ENCODE measurements at regions not wholly inside any gene's neighbourhood (a gene's known extent, or its start where the extent isn't known, plus 50 kb on each side); places are given as distances from the start of the nearest gene placed in this dataset.

DNA sequence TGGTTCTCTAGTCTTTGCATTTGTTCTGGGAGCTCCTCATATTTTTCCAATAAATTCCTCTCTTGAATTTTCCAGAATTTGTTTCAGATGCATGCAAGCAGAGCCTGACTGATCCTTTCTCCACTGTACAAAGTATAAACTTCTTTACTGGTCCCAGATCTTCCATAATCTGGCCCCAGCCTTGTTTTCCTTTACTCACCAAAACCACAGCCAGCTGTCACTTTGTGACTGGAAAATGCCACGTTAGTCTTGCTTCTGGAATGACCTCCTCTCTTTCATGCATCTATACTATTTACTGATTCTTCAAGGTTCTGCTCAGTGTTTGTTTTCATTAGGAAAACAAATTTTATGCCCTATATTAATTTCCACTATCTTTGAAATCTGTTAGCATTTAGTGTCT, 60.4 kb upstream of the SPPL2A start:
- H3K36me3 ChIP-seq (ENCODE audit: control insufficient read depth in 3 of 3, insufficient read depth in 3 of 3, low read length in 3 of 3): no peaks in the 10 kb centered on the region
- H3K27ac ChIP-seq (ENCODE audit: low read depth, low read length): no peak overlapping the region
- H3K9me3 ChIP-seq (ENCODE audit: control insufficient read depth in 3 of 3, low read length in 3 of 3): no peaks in the 10 kb centered on the region
- H3K9ac ChIP-seq (ENCODE audit: low read depth in 1 of 3, low read length in 3 of 3): no peak overlapping the region
- no peak overlapping the region for H3K4me3 ChIP-seq (ENCODE audit: low read length in 3 of 3)
- peaks cover 2 to 11% (median 6%) of the 10 kb centered on the region in 3 donors for H3K4me1 ChIP-seq (ENCODE audit: control insufficient read depth in 3 of 3, insufficient read depth in 3 of 3, low read length in 3 of 3)
- H3K27me3 ChIP-seq (ENCODE audit: control insufficient read depth in 3 of 3, insufficient read depth in 3 of 3, low read length in 3 of 3): no peaks in the 10 kb centered on the region

DNA sequence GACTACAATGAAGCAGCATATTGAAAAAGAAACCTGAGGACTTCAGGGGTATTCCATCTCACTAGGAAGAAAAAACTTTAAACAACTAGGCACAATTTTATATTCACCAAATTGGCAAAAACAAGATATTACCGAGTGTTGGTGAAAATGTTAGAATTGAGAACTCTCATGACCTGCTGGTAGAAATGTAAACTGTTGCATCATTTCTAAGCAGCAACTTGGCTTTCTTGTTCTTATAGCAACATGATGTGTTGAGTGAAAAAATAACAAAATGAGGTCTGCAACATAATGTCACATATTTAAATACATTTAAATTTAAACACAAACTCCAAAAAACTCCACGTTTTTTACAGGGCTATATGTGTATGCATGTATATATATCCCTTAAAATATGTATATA, 59.0 kb upstream of the SPPL2A start:
- Histone ChIP-seq H3K27ac (ENCODE audit: low read depth, low read length) (no peak overlapping the region), H3K9me3 (ENCODE audit: control insufficient read depth in 3 of 3, low read length in 3 of 3) (no peaks in the 10 kb centered on the region), H3K4me3 (ENCODE audit: low read length in 3 of 3) (no peak overlapping the region), H3K36me3 (ENCODE audit: control insufficient read depth in 3 of 3, insufficient read depth in 3 of 3, low read length in 3 of 3) (no peaks in the 10 kb centered on the region), H3K4me1 (ENCODE audit: control insufficient read depth in 3 of 3, insufficient read depth in 3 of 3, low read length in 3 of 3) (peaks cover 2 to 11% (median 6%) of the 10 kb centered on the region in 3 donors), H3K9ac (ENCODE audit: low read depth in 1 of 3, low read length in 3 of 3) (no peak overlapping the region), H3K27me3 (ENCODE audit: control insufficient read depth in 3 of 3, insufficient read depth in 3 of 3, low read length in 3 of 3) (no peaks in the 10 kb centered on the region)

DNA sequence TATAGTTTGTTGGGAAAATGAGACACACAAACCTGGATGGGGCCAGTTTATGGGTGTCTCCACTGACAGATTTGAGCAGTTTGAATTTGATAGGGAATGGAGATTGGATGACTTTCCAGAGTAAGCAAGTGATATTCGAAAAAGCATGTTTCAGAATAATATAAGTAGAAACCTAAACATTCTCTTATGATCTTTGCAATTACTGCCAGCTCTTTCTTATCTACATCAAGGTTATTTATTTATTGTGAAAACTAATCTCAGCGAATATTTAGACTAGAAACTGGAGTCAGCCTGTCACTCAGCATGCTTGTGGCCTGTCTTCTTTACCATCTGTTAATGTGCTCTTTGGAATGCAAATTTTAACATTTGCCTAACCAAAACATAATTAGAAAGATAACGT, 57.8 kb upstream of the SPPL2A start:
- Histone ChIP-seq H3K9me3 (ENCODE audit: control insufficient read depth in 3 of 3, low read length in 3 of 3) (no peaks in the 10 kb centered on the region), H3K4me1 (ENCODE audit: control insufficient read depth in 3 of 3, insufficient read depth in 3 of 3, low read length in 3 of 3) (peaks cover 0 to 3% (median 2%) of the 10 kb centered on the region in 3 donors), H3K27ac (ENCODE audit: low read depth, low read length) (no peak overlapping the region), H3K4me3 (ENCODE audit: low read length in 3 of 3) (no peak overlapping the region), H3K9ac (ENCODE audit: low read depth in 1 of 3, low read length in 3 of 3) (no peak overlapping the region), H3K27me3 (ENCODE audit: control insufficient read depth in 3 of 3, insufficient read depth in 3 of 3, low read length in 3 of 3) (no peaks in the 10 kb centered on the region), H3K36me3 (ENCODE audit: control insufficient read depth in 3 of 3, insufficient read depth in 3 of 3, low read length in 3 of 3) (no peaks in the 10 kb centered on the region)

DNA sequence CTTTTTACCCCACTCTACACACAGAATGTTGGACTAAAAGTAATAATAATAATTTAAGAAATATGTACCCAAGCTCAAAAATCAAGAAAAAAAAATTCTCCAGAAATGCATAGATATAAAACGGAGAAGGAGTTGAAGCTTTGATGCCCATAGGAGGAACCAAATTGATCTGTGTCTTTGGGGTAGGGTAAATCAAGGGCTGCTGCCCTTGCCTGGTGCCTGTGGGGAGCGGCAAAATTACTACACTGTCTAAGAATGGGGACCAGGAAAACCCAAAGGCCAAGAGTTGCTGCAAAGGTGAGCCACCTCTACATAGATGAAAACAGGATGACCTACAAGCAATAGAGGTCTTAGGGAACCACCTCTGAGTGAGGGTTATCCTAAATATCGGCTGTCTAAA, 56.0 kb upstream of the SPPL2A start:
- no peaks in the 10 kb centered on the region for H3K27me3 ChIP-seq (ENCODE audit: control insufficient read depth in 3 of 3, insufficient read depth in 3 of 3, low read length in 3 of 3)
- H3K4me1 ChIP-seq (ENCODE audit: control insufficient read depth in 3 of 3, insufficient read depth in 3 of 3, low read length in 3 of 3): peaks cover 0 to 3% (median 0%) of the 10 kb centered on the region in 3 donors
- H3K36me3 ChIP-seq (ENCODE audit: control insufficient read depth in 3 of 3, insufficient read depth in 3 of 3, low read length in 3 of 3): no peaks in the 10 kb centered on the region
- no peaks in the 10 kb centered on the region for H3K9me3 ChIP-seq (ENCODE audit: control insufficient read depth in 3 of 3, low read length in 3 of 3)
- no peak overlapping the region for H3K4me3 ChIP-seq (ENCODE audit: low read length in 3 of 3)
- H3K9ac ChIP-seq (ENCODE audit: low read depth in 1 of 3, low read length in 3 of 3): no peak overlapping the region
- no peak overlapping the region for H3K27ac ChIP-seq (ENCODE audit: low read depth, low read length)

DNA sequence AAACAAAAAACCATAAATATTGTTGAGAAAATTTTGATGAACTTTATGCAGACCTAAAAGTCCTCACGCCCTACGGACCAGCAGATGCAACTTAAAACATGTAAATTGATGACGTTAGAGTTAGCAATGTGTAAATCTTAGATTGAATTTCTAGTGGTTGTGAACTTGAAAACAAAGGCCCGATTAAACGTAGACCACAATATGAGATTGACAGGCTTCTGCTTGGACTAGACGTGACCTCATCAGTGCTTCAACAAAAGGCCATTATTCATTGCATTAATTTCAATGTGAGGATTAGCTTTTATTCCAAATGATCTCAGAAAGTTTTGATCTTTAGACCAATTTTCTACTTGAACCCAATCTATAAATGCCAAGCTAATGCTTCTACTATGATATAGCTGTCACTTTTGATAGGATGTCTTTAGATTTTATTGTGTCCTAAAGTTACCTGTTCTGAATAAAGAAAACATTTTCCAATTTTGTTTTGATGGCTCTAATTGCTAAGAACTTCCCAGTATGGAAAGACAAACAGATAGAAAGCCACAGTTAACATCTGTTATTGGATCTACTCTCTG, 55.4 kb upstream of the SPPL2A start:
- H3K4me3 ChIP-seq (ENCODE audit: low read length in 3 of 3): no peak overlapping the region
- H3K27me3 ChIP-seq (ENCODE audit: control insufficient read depth in 3 of 3, insufficient read depth in 3 of 3, low read length in 3 of 3): no peaks in the 10 kb centered on the region
- no peaks in the 10 kb centered on the region for H3K9me3 ChIP-seq (ENCODE audit: control insufficient read depth in 3 of 3, low read length in 3 of 3)
- H3K27ac ChIP-seq (ENCODE audit: low read depth, low read length): no peak overlapping the region
- peaks cover 3 to 5% (median 3%) of the 10 kb centered on the region in 3 donors for H3K4me1 ChIP-seq (ENCODE audit: control insufficient read depth in 3 of 3, insufficient read depth in 3 of 3, low read length in 3 of 3)
- H3K36me3 ChIP-seq (ENCODE audit: control insufficient read depth in 3 of 3, insufficient read depth in 3 of 3, low read length in 3 of 3): no peaks in the 10 kb centered on the region
- no peak overlapping the region for H3K9ac ChIP-seq (ENCODE audit: low read depth in 1 of 3, low read length in 3 of 3)

DNA sequence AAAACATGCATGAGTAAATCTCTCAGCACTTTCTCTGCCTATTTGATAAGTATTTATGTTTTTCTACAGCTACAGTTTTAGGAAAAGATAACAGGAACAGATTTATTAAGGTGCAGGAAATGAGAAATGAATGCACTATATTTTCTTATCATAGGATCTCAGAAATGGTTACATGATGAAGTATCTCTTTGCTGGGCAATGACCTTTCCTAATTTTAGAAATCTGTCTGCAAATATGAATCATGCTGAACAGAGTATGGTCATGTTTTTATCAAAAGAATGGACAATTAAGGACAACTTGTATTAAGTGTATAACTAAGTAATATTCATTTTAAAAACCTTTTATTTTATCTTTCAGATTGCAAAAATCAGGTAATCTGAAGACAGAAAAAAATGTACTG, 53.8 kb upstream of the SPPL2A start:
- no peak overlapping the region for H3K4me3 ChIP-seq (ENCODE audit: low read length in 3 of 3)
- no peak overlapping the region for H3K9ac ChIP-seq (ENCODE audit: low read depth in 1 of 3, low read length in 3 of 3)
- no peaks in the 10 kb centered on the region for H3K27me3 ChIP-seq (ENCODE audit: control insufficient read depth in 3 of 3, insufficient read depth in 3 of 3, low read length in 3 of 3)
- no peaks in the 10 kb centered on the region for H3K9me3 ChIP-seq (ENCODE audit: control insufficient read depth in 3 of 3, low read length in 3 of 3)
- H3K4me1 ChIP-seq (ENCODE audit: control insufficient read depth in 3 of 3, insufficient read depth in 3 of 3, low read length in 3 of 3): peaks cover 3 to 5% (median 3%) of the 10 kb centered on the region in 3 donors
- no peak overlapping the region for H3K27ac ChIP-seq (ENCODE audit: low read depth, low read length)
- H3K36me3 ChIP-seq (ENCODE audit: control insufficient read depth in 3 of 3, insufficient read depth in 3 of 3, low read length in 3 of 3): no peaks in the 10 kb centered on the region

DNA sequence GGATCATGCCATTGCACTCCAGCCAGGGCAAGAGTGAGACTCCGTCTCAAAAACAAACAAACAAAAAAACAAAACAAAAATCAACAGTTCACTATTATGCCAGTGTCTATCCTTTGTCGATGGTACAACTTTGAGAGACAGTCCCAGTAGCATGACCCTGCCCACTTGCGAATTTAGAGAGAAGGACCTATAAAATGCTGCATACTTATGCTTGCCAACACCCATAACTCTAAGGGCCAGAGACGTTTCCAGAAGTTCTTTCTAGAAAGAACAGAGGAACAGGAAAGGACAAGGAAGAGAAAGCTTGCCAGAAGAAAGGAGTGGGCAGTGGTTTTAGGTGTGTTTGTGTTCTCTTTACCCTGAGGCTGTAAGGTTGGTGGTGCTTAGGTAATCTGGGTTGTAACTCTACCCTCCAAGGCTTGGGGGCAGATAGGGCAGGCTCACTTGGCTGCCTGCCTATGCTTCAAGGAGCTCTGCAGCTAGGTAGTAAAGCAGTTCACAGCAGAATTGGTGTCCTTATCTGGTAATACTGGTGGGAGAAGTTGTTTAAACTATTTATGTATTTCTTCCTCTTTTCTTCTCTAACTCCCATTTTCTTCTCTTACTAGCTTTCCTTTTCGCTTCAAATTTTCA, 50.6 kb upstream of the SPPL2A start:
- no peak overlapping the region for H3K4me3 ChIP-seq (ENCODE audit: low read length in 3 of 3)
- H3K27ac ChIP-seq (ENCODE audit: low read depth, low read length): no peak overlapping the region
- H3K9me3 ChIP-seq (ENCODE audit: control insufficient read depth in 3 of 3, low read length in 3 of 3): no peaks in the 10 kb centered on the region
- no peak overlapping the region for H3K9ac ChIP-seq (ENCODE audit: low read depth in 1 of 3, low read length in 3 of 3)
- peaks cover 3 to 5% (median 3%) of the 10 kb centered on the region in 3 donors for H3K4me1 ChIP-seq (ENCODE audit: control insufficient read depth in 3 of 3, insufficient read depth in 3 of 3, low read length in 3 of 3)
- H3K27me3 ChIP-seq (ENCODE audit: control insufficient read depth in 3 of 3, insufficient read depth in 3 of 3, low read length in 3 of 3): no peaks in the 10 kb centered on the region
- H3K36me3 ChIP-seq (ENCODE audit: control insufficient read depth in 3 of 3, insufficient read depth in 3 of 3, low read length in 3 of 3): no peaks in the 10 kb centered on the region

Measured in skeletal muscle tissue (tissue), 3 donors.